Astrocyte of the cerebellum (primary cell): ENCODE measurements at regions not wholly inside any gene's neighbourhood (a gene's known extent, or its start where the extent isn't known, plus 50 kb on each side); places are given as distances from the start of the nearest gene placed in this dataset.

Experiments
- DNase-seq: peaks from one replicate; pipeline ENCODE4 v3.0.0-alpha.2; 2011; ENCODE audit warnings: low read depth
- H3K4me3 ChIP-seq: 2 replicates; pipeline ENCODE4 v1.5.1; 2011; ENCODE audit warnings: mild to moderate bottlenecking, low read depth, low read length, moderate library complexity
- CTCF ChIP-seq: IDR thresholded peaks from 2 replicates; pipeline ENCODE4 v1.5.1; 2012; ENCODE audit warnings: low read length, low read depth, moderate library complexity, mild to moderate bottlenecking; ENCODE audit errors: missing control alignments
- in situ Hi-C: cut with HindIII; loops from 2 replicates; pipeline ENCODE4 v1.10.0; 2017; ENCODE audit warnings: low sequenced_read_pairs

DNA sequence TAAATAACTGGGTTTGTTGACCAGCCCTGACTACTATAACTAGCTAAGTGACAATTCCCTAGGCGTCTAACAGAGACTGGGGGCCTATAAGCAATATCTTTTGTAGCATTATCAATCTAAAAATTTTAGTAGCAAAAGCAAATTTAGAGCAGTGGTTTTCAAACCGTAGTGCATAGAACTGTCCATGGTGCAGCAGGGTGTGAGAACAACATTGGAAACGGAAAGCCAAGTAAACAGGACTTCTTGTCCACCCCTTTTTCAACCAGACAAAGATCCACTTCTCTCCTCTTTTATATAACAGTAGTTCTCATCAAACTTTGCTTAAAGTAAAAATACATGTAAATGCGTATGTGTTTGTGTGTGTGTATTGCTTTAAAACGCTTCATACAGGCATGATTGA lies 1099.1 kb upstream of the ATXN8OS start:
- TF ChIP-seq CTCF, result no peak
- no peak overlapping the region for H3K4me3 ChIP-seq
- in situ Hi-C loops, result no loop called here
- DNase-seq, result no peak

DNA sequence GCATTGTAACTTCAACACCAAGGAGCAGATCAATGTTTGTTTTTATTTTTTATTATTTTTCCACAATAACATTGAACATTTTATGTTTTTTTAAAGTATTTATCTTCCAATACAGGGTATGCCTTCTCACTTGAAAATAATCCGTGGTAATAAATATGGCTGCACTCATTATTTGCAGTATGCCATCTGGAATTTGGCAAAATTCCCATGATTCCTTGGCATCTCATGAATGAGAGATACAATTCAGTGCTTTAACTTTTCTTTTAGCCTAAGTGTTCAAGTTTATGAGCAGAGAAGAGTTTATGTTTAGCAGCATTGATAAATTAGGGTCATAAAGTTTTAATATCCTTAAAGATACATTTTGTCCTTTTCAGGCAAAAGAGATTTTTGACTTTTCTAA lies 1109.6 kb upstream of the ATXN8OS start:
- H3K4me3 ChIP-seq, result no peak overlapping the region
- TF ChIP-seq CTCF, result no peak
- no peak for DNase-seq
- in situ Hi-C loops, result no loop called here

DNA sequence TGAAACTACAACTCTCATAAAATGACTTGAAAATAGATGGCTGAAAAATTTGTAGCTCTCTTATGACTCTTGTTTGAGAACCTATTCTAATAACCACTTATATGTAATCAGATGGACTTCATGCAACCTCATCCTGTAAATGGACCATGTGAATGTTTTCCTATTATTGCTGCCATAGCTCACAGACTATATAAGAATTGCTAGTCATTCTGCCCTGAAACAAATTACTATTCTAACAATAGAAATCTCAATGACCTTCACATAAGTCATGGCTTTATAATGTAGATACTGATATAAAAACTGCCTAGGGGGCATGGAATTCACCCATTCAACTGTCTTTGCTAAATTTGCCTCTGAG lies 1111.0 kb upstream of the ATXN8OS start:
- TF ChIP-seq CTCF, result no peak
- in situ Hi-C loops, result no loop called here
- no peak overlapping the region for H3K4me3 ChIP-seq
- no peak for DNase-seq

DNA sequence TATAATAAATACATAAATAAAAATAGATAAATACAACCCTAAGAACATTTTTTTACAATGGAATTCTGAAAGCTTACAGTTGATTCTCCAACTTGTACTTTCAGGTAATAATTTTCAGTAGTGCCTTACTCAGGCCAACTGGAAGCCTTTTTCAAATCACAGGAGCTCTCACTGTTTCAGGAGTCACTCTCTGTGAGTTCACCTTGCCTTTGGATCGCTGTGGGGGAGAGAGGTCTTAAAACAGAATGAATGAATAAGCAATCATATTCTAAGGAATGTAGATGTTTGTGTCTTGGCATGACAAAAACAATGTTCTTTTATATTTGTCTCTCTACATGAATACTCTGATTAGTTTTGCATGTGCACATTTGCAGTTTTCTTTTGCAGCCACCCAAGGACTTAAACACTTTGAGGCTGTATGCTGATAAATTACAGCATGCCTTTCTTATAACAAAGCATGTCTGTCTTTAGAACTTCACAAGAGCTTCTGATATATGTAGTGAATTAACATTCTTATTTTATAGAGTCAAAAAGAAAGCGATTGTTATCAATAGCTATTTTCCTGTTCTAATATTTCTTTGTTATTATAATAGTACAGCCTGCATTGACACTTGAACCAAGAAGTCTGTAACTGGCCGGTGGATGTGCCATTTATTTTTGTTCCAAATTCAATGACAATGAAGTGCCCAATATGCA lies 1111.5 kb upstream of the ATXN8OS start:
- TF ChIP-seq CTCF, result no peak
- H3K4me3 ChIP-seq, result no peak overlapping the region
- in situ Hi-C loops, result no loop called here
- no peak for DNase-seq

- in situ Hi-C loops, result no loop called here
- no peak for DNase-seq
- H3K4me3 ChIP-seq, result no peak overlapping the region
- TF ChIP-seq CTCF, result no peak
Measured at GRCh38 chr13:68993154-68993553, 1114.5 kb upstream of the ATXN8OS start.

GRCh38 chr13:68988176-68988575 lies 1119.5 kb upstream of the ATXN8OS start:
- in situ Hi-C loops, result loop anchor here (5.0 kb wide), 1 partner anchor 54 kb away; no protein-coding TSS in a partner anchor

More at GRCh38 chr13:68988176-68988575, 1119.5 kb upstream of the ATXN8OS start:
- no peak overlapping the region for H3K4me3 ChIP-seq
- no peak for TF ChIP-seq CTCF
- no peak for DNase-seq
